Keratinocyte (primary cell): ENCODE measurements at regions not wholly inside any gene's neighbourhood (a gene's known extent, or its start where the extent isn't known, plus 50 kb on each side); places are given as distances from the start of the nearest gene placed in this dataset.

ENCODE experiments used
- DNase-seq: peaks from one replicate; pipeline ENCODE4 v3.0.0-alpha.2; 2011; ENCODE audit warnings: low read depth, missing footprints, low spot score
- FAIRE-seq: peaks from 2 replicates; lab custom pipeline; 2011; peaks lifted over from hg19 to GRCh38; lab: Jason Lieb, UNC
- H2AFZ ChIP-seq: 2 replicates; pipeline ENCODE4 v1.6.0; 2012; ENCODE audit warnings: low read length, control low read depth, inconsistent platforms; ENCODE audit not compliant: control insufficient read depth
- H3K27ac ChIP-seq: 2 replicates; pipeline ENCODE4 v1.5.1; 2011; ENCODE audit warnings: low read length; ENCODE audit not compliant: control insufficient read depth, insufficient read depth
- H3K27me3 ChIP-seq: 3 replicates; pipeline ENCODE4 v1.6.0; 2011; ENCODE audit warnings: low read length; ENCODE audit not compliant: control insufficient read depth, insufficient read depth; ENCODE audit errors: extremely low read depth
- H3K36me3 ChIP-seq, 2 experiments: 2 replicates in 1 of 2; 3 replicates in 1 of 2; pipeline ENCODE4 v1.5.1; 2011; ENCODE audit warnings: low read length in 2 of 2, mild to moderate bottlenecking in 1 of 2; ENCODE audit not compliant: control insufficient read depth in 2 of 2, insufficient read depth in 2 of 2; ENCODE audit errors: extremely low read depth in 1 of 2
- H3K4me1 ChIP-seq: 3 replicates; pipeline ENCODE4 v1.5.1; 2011; ENCODE audit warnings: low read length; ENCODE audit not compliant: control insufficient read depth, insufficient read depth; ENCODE audit errors: extremely low read depth
- H3K4me2 ChIP-seq: 3 replicates; pipeline ENCODE4 v1.6.0; 2011; ENCODE audit warnings: low read depth, low read length; ENCODE audit not compliant: control insufficient read depth, insufficient read depth; ENCODE audit errors: extremely low read depth
- H3K4me3 ChIP-seq, 3 experiments: fragments of 200-600 bp in 1 of 3; sonication (generic) in 1 of 3; 2 replicates in 2 of 3; 3 replicates in 1 of 3; pipeline ENCODE4 v1.5.1; 2011 to 2016; ENCODE audit warnings: low read length in 3 of 3, mild to moderate bottlenecking in 3 of 3, control low read depth in 2 of 3, inconsistent platforms in 1 of 3, low read depth in 1 of 3, mixed read lengths in 1 of 3, mixed run types in 1 of 3, moderate library complexity in 1 of 3; ENCODE audit not compliant: control insufficient read depth in 2 of 3, insufficient read depth in 2 of 3; ENCODE audit errors: extremely low read depth in 1 of 3
- H3K79me2 ChIP-seq: 2 replicates; pipeline ENCODE4 v1.6.0; 2012; ENCODE audit warnings: low read length; ENCODE audit not compliant: control insufficient read depth, insufficient read depth
- H3K9ac ChIP-seq: 3 replicates; pipeline ENCODE4 v1.6.0; 2011; ENCODE audit warnings: low read length; ENCODE audit not compliant: control insufficient read depth, insufficient read depth; ENCODE audit errors: extremely low read depth
- H3K9me1 ChIP-seq: 3 replicates; pipeline ENCODE4 v1.6.0; 2011; ENCODE audit warnings: low read length; ENCODE audit not compliant: control insufficient read depth, insufficient read depth; ENCODE audit errors: extremely low read depth
- H3K9me3 ChIP-seq: 2 replicates; pipeline ENCODE4 v1.5.1; 2012; ENCODE audit warnings: low read depth, low read length; ENCODE audit not compliant: control insufficient read depth
- H4K20me1 ChIP-seq: 3 replicates; pipeline ENCODE4 v1.6.0; 2011; ENCODE audit warnings: low read length; ENCODE audit not compliant: control insufficient read depth, insufficient read depth; ENCODE audit errors: extremely low read depth
- CTCF ChIP-seq, 3 experiments: IDR thresholded peaks in 1 of 3; conservative IDR thresholded peaks in 1 of 3; optimal IDR thresholded peaks in 1 of 3; 2 replicates in 2 of 3; 3 replicates in 1 of 3; pipeline versions ENCODE3 to v1.5.1; 2011; ENCODE audit warnings: low read length in 3 of 3, mild to moderate bottlenecking in 3 of 3, moderate library complexity in 2 of 3, control low read depth in 1 of 3, inconsistent platforms in 1 of 3; ENCODE audit not compliant: insufficient read depth in 2 of 3; ENCODE audit errors: extremely low read depth in 1 of 3
- EZH2 ChIP-seq: IDR thresholded peaks from one replicate; pipeline ENCODE4 v1.6.1; 2012; ENCODE audit warnings: inconsistent platforms, mild to moderate bottlenecking, low read length, moderate library complexity
- dilution Hi-C: fragments of 300-500 bp; cut with MboI; formaldehyde crosslinking; loops from one replicate; pipeline ENCODE4 v1.7.0; 2020; ENCODE audit warnings: low sequenced_read_pairs; ENCODE audit not compliant: extremely low pct_ligation_motif_present

GRCh38 chr14:81990312-81990761 is 456.7 kb upstream of the SEL1L start:
- TF ChIP-seq CTCF (optimal IDR thresholded peaks at IDR 0.05 in 1 of 3, IDR thresholded peaks at IDR 0.05 in 1 of 3, conservative IDR thresholded peaks at IDR 0.05 in 1 of 3; ENCODE audit: extremely low read depth in 1 of 3, insufficient read depth in 2 of 3, low read length in 3 of 3) (peak; percentile 58 to 82 (median 78)), EZH2 (no peak)
- dilution Hi-C loops: no loop called here
- H4K20me1 ChIP-seq: no peaks in the 10 kb centered on the region
- DNase-seq: no peak
- H3K4me2 ChIP-seq: no peak overlapping the region
- no peaks in the 10 kb centered on the region for H3K9me3 ChIP-seq
- FAIRE-seq: no peak
- H3K36me3 ChIP-seq: no peaks in the 10 kb centered on the region
- no peak overlapping the region for H3K4me3 ChIP-seq
- H3K27ac ChIP-seq: no peak overlapping the region
- no peaks in the 10 kb centered on the region for H3K27me3 ChIP-seq
- no peaks in the 10 kb centered on the region for H3K79me2 ChIP-seq
- H3K9ac ChIP-seq: no peak overlapping the region
- H3K9me1 ChIP-seq: no peaks in the 10 kb centered on the region
- no peaks in the 10 kb centered on the region for H3K4me1 ChIP-seq
- H2AFZ ChIP-seq: no peak overlapping the region

GRCh38 chr14:81991998-81992397 is 458.3 kb upstream of the SEL1L start:
- no peaks in the 10 kb centered on the region for H3K36me3 ChIP-seq
- no peak overlapping the region for H3K9ac ChIP-seq
- H3K4me3 ChIP-seq: no peak overlapping the region
- DNase-seq (no peak), FAIRE-seq (no peak)
- no peaks in the 10 kb centered on the region for H3K79me2 ChIP-seq
- H3K4me2 ChIP-seq: no peak overlapping the region
- H3K4me1 ChIP-seq: no peaks in the 10 kb centered on the region
- dilution Hi-C loops: no loop called here
- H3K9me1 ChIP-seq: no peaks in the 10 kb centered on the region
- H2AFZ ChIP-seq: no peak overlapping the region
- no peaks in the 10 kb centered on the region for H4K20me1 ChIP-seq
- peak in 2 of 3 experiments; percentile 12 to 37 for TF ChIP-seq CTCF (optimal IDR thresholded peaks at IDR 0.05 in 1 of 3, IDR thresholded peaks at IDR 0.05 in 1 of 3, conservative IDR thresholded peaks at IDR 0.05 in 1 of 3; ENCODE audit: extremely low read depth in 1 of 3, insufficient read depth in 2 of 3, low read length in 3 of 3)
- TF ChIP-seq EZH2: no peak
- no peaks in the 10 kb centered on the region for H3K9me3 ChIP-seq
- H3K27me3 ChIP-seq: no peaks in the 10 kb centered on the region
- H3K27ac ChIP-seq: no peak overlapping the region
